Astrocyte (in vitro differentiated cells and primary cell): ENCODE measurements at regions not wholly inside any gene's neighbourhood (a gene's known extent, or its start where the extent isn't known, plus 50 kb on each side); places are given as distances from the start of the nearest gene placed in this dataset.

Experiments
- EZH2 ChIP-seq: IDR thresholded peaks from 2 replicates; pipeline ENCODE4 v1.6.1; 2012; ENCODE audit warnings: mild to moderate bottlenecking, low read length, inconsistent platforms; ENCODE audit not compliant: insufficient read depth
- TF ChIP-seq, protein P1 (sequence below): IDR thresholded peaks from 2 replicates; pipeline ENCODE4 v1.5.1; 2011; ENCODE audit warnings: low read depth, mild to moderate bottlenecking, inconsistent platforms, low read length, moderate library complexity; ENCODE audit not compliant: insufficient read depth

DNA sequence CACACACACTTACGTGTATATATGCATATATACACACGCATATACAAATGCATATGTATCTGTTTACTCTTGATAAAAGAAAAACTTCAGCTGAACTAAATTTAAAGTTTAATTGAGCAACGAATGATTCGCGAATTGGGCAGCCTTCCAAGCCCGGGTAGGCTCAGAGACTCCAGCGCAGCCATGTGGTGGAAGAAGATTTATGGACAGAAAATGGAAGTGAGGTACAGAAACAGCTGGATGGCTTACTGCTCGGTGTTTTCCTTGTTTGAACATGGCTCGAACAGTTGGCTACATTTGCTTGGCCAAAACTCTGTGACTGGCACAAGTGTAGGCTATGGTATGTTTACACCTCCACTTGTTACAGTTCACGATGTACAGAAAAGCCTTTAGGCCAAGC, 239.3 kb upstream of the PRDM9 start:
- TF ChIP-seq, protein P1, sequence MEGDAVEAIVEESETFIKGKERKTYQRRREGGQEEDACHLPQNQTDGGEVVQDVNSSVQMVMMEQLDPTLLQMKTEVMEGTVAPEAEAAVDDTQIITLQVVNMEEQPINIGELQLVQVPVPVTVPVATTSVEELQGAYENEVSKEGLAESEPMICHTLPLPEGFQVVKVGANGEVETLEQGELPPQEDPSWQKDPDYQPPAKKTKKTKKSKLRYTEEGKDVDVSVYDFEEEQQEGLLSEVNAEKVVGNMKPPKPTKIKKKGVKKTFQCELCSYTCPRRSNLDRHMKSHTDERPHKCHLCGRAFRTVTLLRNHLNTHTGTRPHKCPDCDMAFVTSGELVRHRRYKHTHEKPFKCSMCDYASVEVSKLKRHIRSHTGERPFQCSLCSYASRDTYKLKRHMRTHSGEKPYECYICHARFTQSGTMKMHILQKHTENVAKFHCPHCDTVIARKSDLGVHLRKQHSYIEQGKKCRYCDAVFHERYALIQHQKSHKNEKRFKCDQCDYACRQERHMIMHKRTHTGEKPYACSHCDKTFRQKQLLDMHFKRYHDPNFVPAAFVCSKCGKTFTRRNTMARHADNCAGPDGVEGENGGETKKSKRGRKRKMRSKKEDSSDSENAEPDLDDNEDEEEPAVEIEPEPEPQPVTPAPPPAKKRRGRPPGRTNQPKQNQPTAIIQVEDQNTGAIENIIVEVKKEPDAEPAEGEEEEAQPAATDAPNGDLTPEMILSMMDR = no peak
- no peak for TF ChIP-seq EZH2
